MV-4-11 (cell line): ENCODE measurements at regions not wholly inside any gene's neighbourhood (a gene's known extent, or its start where the extent isn't known, plus 50 kb on each side); places are given as distances from the start of the nearest gene placed in this dataset.
"Not testable (repeated sequence)": the region's sequence is repeated elsewhere in the genome, so short reads cannot be mapped to it uniquely, and the experiment has no call there.

Source experiments
- DNase-seq: peaks from one replicate; lab custom pipeline; 2025; lab: John Stamatoyannopoulos, UW

- DNase-seq: no peak
Measured at GRCh38 chr20:6662309-6662708, 105.2 kb upstream of the BMP2 start.

- DNase-seq: no peak
Measured at GRCh38 chr20:6660441-6660840, 107.0 kb upstream of the BMP2 start.

GRCh38 chr20:6658909-6659308 is 108.6 kb upstream of the BMP2 start:
- not testable (repeated sequence) for DNase-seq

- DNase-seq: no peak
Measured at GRCh38 chr20:6657904-6658303, 109.6 kb upstream of the BMP2 start.

- DNase-seq: no peak
Measured at GRCh38 chr20:6657111-6657510, 110.4 kb upstream of the BMP2 start.

- DNase-seq: no peak
Measured at GRCh38 chr20:6654513-6655252, 112.8 kb upstream of the BMP2 start.

- DNase-seq: no peak
Measured at GRCh38 chr20:6651561-6651960, 115.9 kb upstream of the BMP2 start.

- peak; percentile 86 for DNase-seq
Measured at GRCh38 chr20:6651016-6651415, 116.5 kb upstream of the BMP2 start.

GRCh38 chr20:6646021-6646636 is 121.4 kb upstream of the BMP2 start:
- no peak for DNase-seq

GRCh38 chr20:6644813-6645628 is 122.5 kb upstream of the BMP2 start:
- peak; percentile 85 for DNase-seq

- no peak for DNase-seq
Measured at GRCh38 chr20:6641012-6641411, 126.5 kb upstream of the BMP2 start.

- no peak for DNase-seq
Measured at GRCh38 chr20:6637160-6637579, 130.3 kb upstream of the BMP2 start.

GRCh38 chr20:6636209-6637159 is 131.0 kb upstream of the BMP2 start:
- DNase-seq: peak; percentile 47

GRCh38 chr20:6635034-6635736 is 132.3 kb upstream of the BMP2 start:
- DNase-seq: no peak

- DNase-seq: no peak
Measured at GRCh38 chr20:6632187-6632586, 135.3 kb upstream of the BMP2 start.

GRCh38 chr20:6630514-6630913 is 137.0 kb upstream of the BMP2 start:
- no peak for DNase-seq

GRCh38 chr20:6629564-6629963 is 137.9 kb upstream of the BMP2 start:
- DNase-seq: no peak

GRCh38 chr20:6626805-6627204 is 140.7 kb upstream of the BMP2 start:
- no peak for DNase-seq

- DNase-seq: peak; percentile 92
Measured at GRCh38 chr20:6623989-6624388, 143.5 kb upstream of the BMP2 start.

- DNase-seq: no peak
Measured at GRCh38 chr20:6622041-6622440, 145.4 kb upstream of the BMP2 start.

- no peak for DNase-seq
Measured at GRCh38 chr20:6618051-6618450, 149.4 kb upstream of the BMP2 start.
